H1 (cell line): ENCODE measurements at regions not wholly inside any gene's neighbourhood (a gene's known extent, or its start where the extent isn't known, plus 50 kb on each side); places are given as distances from the start of the nearest gene placed in this dataset.

Experiments
- CREB1 ChIP-seq: IDR thresholded peaks from 2 replicates; pipeline ENCODE4 v1.6.1; 2012; ENCODE audit warnings: inconsistent platforms
- CTCF ChIP-seq, 3 experiments: IDR thresholded peaks; 1 replicate in 2 of 3; 2 replicates in 1 of 3; pipeline versions ENCODE4 v1.5.1 to v1.6.1; 2011; ENCODE audit warnings: low read length in 3 of 3, mild to moderate bottlenecking in 3 of 3, inconsistent platforms in 2 of 3, low read depth in 1 of 3, moderate library complexity in 1 of 3; ENCODE audit not compliant: insufficient read depth in 1 of 3; ENCODE audit errors: control extremely low read depth in 1 of 3
- EP300 ChIP-seq, 2 experiments: IDR thresholded peaks; 1 replicate in 1 of 2; 2 replicates in 1 of 2; pipeline ENCODE4 v1.6.1; 2011 to 2012; ENCODE audit warnings: low read depth in 2 of 2, low read length in 2 of 2, mild to moderate bottlenecking in 2 of 2, borderline replicate concordance in 1 of 2, inconsistent platforms in 1 of 2, moderate library complexity in 1 of 2
- NRF1 ChIP-seq: IDR thresholded peaks from 2 replicates; pipeline ENCODE4 v1.6.1; 2011; ENCODE audit warnings: mild to moderate bottlenecking, low read depth, low read length, improper control_type of control experiment
- POLR2A ChIP-seq, 2 experiments: IDR thresholded peaks; 1 replicate in 1 of 2; 2 replicates in 1 of 2; pipeline ENCODE4 v1.6.1; 2011; ENCODE audit warnings: low read depth in 2 of 2, low read length in 2 of 2, mild to moderate bottlenecking in 2 of 2; ENCODE audit errors: control extremely low read depth in 1 of 2
- RAD21 ChIP-seq, 2 experiments: IDR thresholded peaks in 1 of 2; conservative IDR thresholded peaks in 1 of 2; 2 replicates each; pipeline ENCODE4 v1.6.1; 2011; ENCODE audit warnings: low read depth in 2 of 2, low read length in 2 of 2, improper control_type of control experiment in 1 of 2, inconsistent platforms in 1 of 2, mild to moderate bottlenecking in 1 of 2, moderate library complexity in 1 of 2
- SP4 ChIP-seq: IDR thresholded peaks from 2 replicates; pipeline ENCODE4 v1.6.1; 2012; ENCODE audit warnings: low read length, inconsistent platforms
- USF2 ChIP-seq: IDR thresholded peaks from 2 replicates; pipeline ENCODE4 v1.6.1; 2011; ENCODE audit warnings: low read length, improper control_type of control experiment
- YY1 ChIP-seq: IDR thresholded peaks from 2 replicates; pipeline ENCODE4 v1.6.1; 2011; ENCODE audit warnings: low read depth, mild to moderate bottlenecking, low read length

- TF ChIP-seq USF2 (no peak), CREB1 (no peak), CTCF (IDR thresholded peaks at IDR 0.05; ENCODE audit: control extremely low read depth in 1 of 3, insufficient read depth in 1 of 3, low read depth in 1 of 3, low read length in 3 of 3) (no peak), POLR2A (IDR thresholded peaks at IDR 0.05; ENCODE audit: control extremely low read depth in 1 of 2, low read depth in 2 of 2, low read length in 2 of 2) (no peak), NRF1 (no peak), SP4 (no peak), RAD21 (IDR thresholded peaks at IDR 0.05 in 1 of 2, conservative IDR thresholded peaks at IDR 0.05 in 1 of 2; ENCODE audit: low read depth in 2 of 2, low read length in 2 of 2) (no peak), EP300 (IDR thresholded peaks at IDR 0.05; ENCODE audit: borderline replicate concordance in 1 of 2, low read depth in 2 of 2, low read length in 2 of 2) (no peak), YY1 (no peak)
Measured at GRCh38 chr5:152274224-152274623, 130.9 kb downstream of the NMUR2 start.
